GM12878 (cell line): ENCODE measurements at regions not wholly inside any gene's neighbourhood (a gene's known extent, or its start where the extent isn't known, plus 50 kb on each side); places are given as distances from the start of the nearest gene placed in this dataset.

Experiments used
- ATAC-seq: fragments of 200-7000 bp; cut with Tn5 transposase; 3 replicates; pipeline ENCODE4 v1.9.1; 2020; ENCODE audit warnings: mild to moderate bottlenecking, moderate library complexity
- BruUV-seq: library from RNA; stranded (reverse); fragments of 400-500 nt; replicated peaks from 2 replicates; lab custom pipeline; 2021; lab: Mats Ljungman, UMichigan
- CTCF ChIA-PET: fragments of 300-600 bp; sonication (Branson Sonifier 250); formaldehyde crosslinking; extraction: SDS; loops from one replicate; lab custom pipeline; 2021; ENCODE audit warnings: inconsistent platforms; lab: Yijun Ruan, JAX
- POLR2A ChIA-PET: fragments of 350-600 bp; formaldehyde crosslinking; extraction: SDS; loops from one replicate; lab custom pipeline; 2021; ENCODE audit warnings: inconsistent platforms; lab: Charles Lee
- RAD21 ChIA-PET: fragments of 300-600 bp; sonication (Branson Sonifier 250); formaldehyde crosslinking; loops from one replicate; lab custom pipeline; 2023; ENCODE audit warnings: antibody characterized with exemption; ENCODE audit not compliant: unreplicated experiment; lab: Charles Lee
- SMC1A ChIA-PET: fragments of 300-600 bp; sonication (Branson Sonifier 250); formaldehyde crosslinking; loops from one replicate; lab custom pipeline; 2023; ENCODE audit not compliant: unreplicated experiment, uncharacterized antibody; lab: Charles Lee
- DNase-seq: peaks from one replicate; pipeline ENCODE4 v3.0.0-alpha.2; 2011; ENCODE audit warnings: low read depth, low spot score
- FAIRE-seq: peaks from 3 replicates; lab custom pipeline; 2011; peaks lifted over from hg19 to GRCh38; lab: Jason Lieb, UNC
- H2AFZ ChIP-seq: 2 replicates; pipeline ENCODE4 v1.6.0; 2011; ENCODE audit warnings: low read depth, low read length, control low read depth; ENCODE audit not compliant: control insufficient read depth
- H3K27ac ChIP-seq: 2 replicates; pipeline ENCODE4 v1.5.1; 2011; ENCODE audit warnings: control low read depth; ENCODE audit not compliant: control insufficient read depth, insufficient read depth
- H3K27me3 ChIP-seq, 2 experiments: replicated peaks in 1 of 2; 2 replicates each; pipeline versions ENCODE4 v1.6.0 to v1.6.1; 2011; ENCODE audit warnings: low read length in 1 of 2; ENCODE audit not compliant: control insufficient read depth in 2 of 2, insufficient read depth in 2 of 2
- H3K36me3 ChIP-seq, 2 experiments: 2 replicates each; pipeline ENCODE4 v1.5.1; 2011; ENCODE audit warnings: low read length in 1 of 2; ENCODE audit not compliant: control insufficient read depth in 2 of 2, insufficient read depth in 2 of 2
- H3K4me1 ChIP-seq: 2 replicates; pipeline ENCODE4 v1.6.1; 2011; ENCODE audit warnings: mild to moderate bottlenecking, low read length, moderate library complexity, mixed read lengths; ENCODE audit not compliant: control insufficient read depth, insufficient read depth
- H3K4me2 ChIP-seq: 2 replicates; pipeline ENCODE4 v1.6.0; 2011; ENCODE audit warnings: control low read depth; ENCODE audit not compliant: control insufficient read depth, insufficient read depth
- H3K4me3 ChIP-seq: fragments of 200-600 bp; sonication (generic); 2 replicates; pipeline ENCODE4 v1.5.1; 2016
- H3K79me2 ChIP-seq: 2 replicates; pipeline ENCODE4 v1.6.0; 2011; ENCODE audit warnings: low read length; ENCODE audit not compliant: control insufficient read depth, insufficient read depth
- H3K9ac ChIP-seq: 2 replicates; pipeline ENCODE4 v1.8.0; 2011; ENCODE audit warnings: low read length, control low read depth, mixed read lengths; ENCODE audit not compliant: control insufficient read depth, insufficient read depth
- H3K9me3 ChIP-seq: replicated peaks from 3 replicates; pipeline ENCODE4 v1.5.1; 2011; ENCODE audit warnings: mild to moderate bottlenecking, low read length; ENCODE audit not compliant: control insufficient read depth, insufficient read depth
- H4K20me1 ChIP-seq: 2 replicates; pipeline ENCODE4 v1.6.0; 2011; ENCODE audit not compliant: control insufficient read depth, insufficient read depth
- ASH2L ChIP-seq: fragments of 300-600, 200-600 bp; sonication (generic); IDR thresholded peaks from 2 replicates; pipeline ENCODE4 v1.6.1; 2017; ENCODE audit warnings: low read depth, mild to moderate bottlenecking, borderline replicate concordance
- IKZF1 ChIP-seq: fragments of 450-650 bp; conservative IDR thresholded peaks from 2 replicates; pipeline ENCODE4 v1.6.1; 2017; ENCODE audit warnings: antibody characterized with exemption, mild to moderate bottlenecking
- KAT2A ChIP-seq: conservative IDR thresholded peaks from 2 replicates; pipeline ENCODE4 v1.6.1; 2011; ENCODE audit warnings: low read depth, low read length; ENCODE audit not compliant: control insufficient read depth
- MEF2B ChIP-seq: fragments of 450-650 bp; IDR thresholded peaks from 2 replicates; pipeline ENCODE4 v1.6.1; 2018; ENCODE audit warnings: mild to moderate bottlenecking, moderate library complexity; ENCODE audit not compliant: partially characterized antibody, poor library complexity, severe bottlenecking
- NRF1 ChIP-seq: conservative IDR thresholded peaks from 2 replicates; pipeline ENCODE4 v1.6.1; 2011; ENCODE audit warnings: mild to moderate bottlenecking, low read depth, low read length, improper control_type of control experiment
- POLR2A ChIP-seq: IDR thresholded peaks from 2 replicates; pipeline ENCODE4 v1.6.1; 2011; ENCODE audit warnings: low read depth, mild to moderate bottlenecking, low read length
- SMC3 ChIP-seq: IDR thresholded peaks from 2 replicates; pipeline ENCODE4 v1.6.1; 2011; ENCODE audit warnings: low read length, improper control_type of control experiment, borderline replicate concordance
- WGBS: methylation state at CpG from one replicate; pipeline ENCODE4 v1.1.6; 2016; ENCODE audit warnings: low lambda C conversion rate; ENCODE audit not compliant: insufficient replicate concordance, insufficient coverage; ENCODE audit errors: missing lambda C conversion rate; 5-methylcytosine and 5-hydroxymethylcytosine counted together
- in situ Hi-C: fragments of 300-500 bp; cut with MboI; formaldehyde crosslinking; loops from 9 replicates; pipeline ENCODE4 v1.14.3; 2018; ENCODE audit warnings: mixed read lengths
- intact Hi-C: fragments of 100-400 bp; cut with micrococcal nuclease; formaldehyde crosslinking; loops from one replicate; pipeline ENCODE4 v1.14.2; 2022; ENCODE audit not compliant: unreplicated experiment
- TF ChIP-seq, protein P1 (sequence below): fragments of 450-650 bp; IDR thresholded peaks from 2 replicates; pipeline ENCODE4 v1.6.1; 2017; ENCODE audit warnings: mild to moderate bottlenecking, moderate library complexity
- TF ChIP-seq, protein P2 (sequence below): fragments of 450-650 bp; IDR thresholded peaks from 2 replicates; pipeline ENCODE4 v1.6.1; 2016; ENCODE audit warnings: mild to moderate bottlenecking

DNA sequence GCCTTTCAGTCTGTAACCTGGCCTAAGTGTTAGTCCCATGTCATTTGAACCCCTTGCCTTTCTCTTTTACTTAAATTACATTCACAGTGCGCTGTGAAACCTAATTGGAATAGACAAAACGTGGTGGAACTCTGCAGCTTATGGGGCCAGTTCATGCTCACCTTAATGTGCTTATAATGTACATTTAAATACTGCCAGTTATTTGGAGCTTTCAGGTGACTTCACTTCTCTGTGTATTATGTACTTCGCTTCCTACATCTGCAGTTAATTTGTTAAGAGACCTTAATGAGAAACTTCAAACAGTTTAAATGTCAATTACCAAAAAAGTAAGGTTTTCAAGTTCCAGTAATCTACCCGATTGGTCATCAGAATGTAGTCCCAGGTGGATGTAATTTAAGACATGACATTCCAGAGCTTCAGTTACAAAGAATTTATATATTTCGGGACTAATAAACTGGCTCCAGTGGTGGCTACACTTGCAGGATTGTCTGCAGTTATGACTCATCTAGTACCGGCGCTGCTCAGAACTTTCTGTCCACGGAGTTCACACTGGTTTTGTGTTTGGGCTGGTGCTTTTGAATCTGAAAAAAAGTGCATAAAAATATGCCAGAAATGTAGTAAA, 125.3 kb downstream of the TM9SF2 start:
- no peak overlapping the region for H3K4me3 ChIP-seq
- in situ Hi-C loops, result no loop called here
- no peak overlapping the region for H2AFZ ChIP-seq
- no peak overlapping the region for H3K9ac ChIP-seq
- SMC1A ChIA-PET, result no interaction called here
- CTCF ChIA-PET, result interaction anchor here (2.1 kb wide), 1 partner anchor 30 kb away, joined by 6 read pairs; no protein-coding TSS in a partner anchor
- H3K36me3 ChIP-seq, result no peaks in the 10 kb centered on the region
- RAD21 ChIA-PET, result interaction anchor here (1.1 kb wide), 1 partner anchor 12 kb away, joined by 4 read pairs; no protein-coding TSS in a partner anchor
- POLR2A ChIA-PET, result no interaction called here
- H3K4me1 ChIP-seq, result no peaks in the 10 kb centered on the region
- ATAC-seq (no peak), FAIRE-seq (no peak), DNase-seq (no peak)
- no peaks in the 10 kb centered on the region for H3K79me2 ChIP-seq
- H3K27ac ChIP-seq, result no peak overlapping the region
- BruUV-seq, result no TSS peak
- 86% methylated on average over 8 of the region's 8 CpGs for WGBS
- TF ChIP-seq KAT2A (no peak), NRF1 (no peak), IKZF1 (no peak), POLR2A (no peak), MEF2B (no peak), SMC3 (no peak), ASH2L (no peak)
- TF ChIP-seq, protein P1, sequence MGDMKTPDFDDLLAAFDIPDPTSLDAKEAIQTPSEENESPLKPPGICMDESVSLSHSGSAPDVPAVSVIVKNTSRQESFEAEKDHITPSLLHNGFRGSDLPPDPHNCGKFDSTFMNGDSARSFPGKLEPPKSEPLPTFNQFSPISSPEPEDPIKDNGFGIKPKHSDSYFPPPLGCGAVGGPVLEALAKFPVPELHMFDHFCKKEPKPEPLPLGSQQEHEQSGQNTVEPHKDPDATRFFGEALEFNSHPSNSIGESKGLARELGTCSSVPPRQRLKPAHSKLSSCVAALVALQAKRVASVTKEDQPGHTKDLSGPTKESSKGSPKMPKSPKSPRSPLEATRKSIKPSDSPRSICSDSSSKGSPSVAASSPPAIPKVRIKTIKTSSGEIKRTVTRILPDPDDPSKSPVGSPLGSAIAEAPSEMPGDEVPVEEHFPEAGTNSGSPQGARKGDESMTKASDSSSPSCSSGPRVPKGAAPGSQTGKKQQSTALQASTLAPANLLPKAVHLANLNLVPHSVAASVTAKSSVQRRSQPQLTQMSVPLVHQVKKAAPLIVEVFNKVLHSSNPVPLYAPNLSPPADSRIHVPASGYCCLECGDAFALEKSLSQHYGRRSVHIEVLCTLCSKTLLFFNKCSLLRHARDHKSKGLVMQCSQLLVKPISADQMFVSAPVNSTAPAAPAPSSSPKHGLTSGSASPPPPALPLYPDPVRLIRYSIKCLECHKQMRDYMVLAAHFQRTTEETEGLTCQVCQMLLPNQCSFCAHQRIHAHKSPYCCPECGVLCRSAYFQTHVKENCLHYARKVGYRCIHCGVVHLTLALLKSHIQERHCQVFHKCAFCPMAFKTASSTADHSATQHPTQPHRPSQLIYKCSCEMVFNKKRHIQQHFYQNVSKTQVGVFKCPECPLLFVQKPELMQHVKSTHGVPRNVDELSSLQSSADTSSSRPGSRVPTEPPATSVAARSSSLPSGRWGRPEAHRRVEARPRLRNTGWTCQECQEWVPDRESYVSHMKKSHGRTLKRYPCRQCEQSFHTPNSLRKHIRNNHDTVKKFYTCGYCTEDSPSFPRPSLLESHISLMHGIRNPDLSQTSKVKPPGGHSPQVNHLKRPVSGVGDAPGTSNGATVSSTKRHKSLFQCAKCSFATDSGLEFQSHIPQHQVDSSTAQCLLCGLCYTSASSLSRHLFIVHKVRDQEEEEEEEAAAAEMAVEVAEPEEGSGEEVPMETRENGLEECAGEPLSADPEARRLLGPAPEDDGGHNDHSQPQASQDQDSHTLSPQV, result no peak
- TF ChIP-seq, protein P2, sequence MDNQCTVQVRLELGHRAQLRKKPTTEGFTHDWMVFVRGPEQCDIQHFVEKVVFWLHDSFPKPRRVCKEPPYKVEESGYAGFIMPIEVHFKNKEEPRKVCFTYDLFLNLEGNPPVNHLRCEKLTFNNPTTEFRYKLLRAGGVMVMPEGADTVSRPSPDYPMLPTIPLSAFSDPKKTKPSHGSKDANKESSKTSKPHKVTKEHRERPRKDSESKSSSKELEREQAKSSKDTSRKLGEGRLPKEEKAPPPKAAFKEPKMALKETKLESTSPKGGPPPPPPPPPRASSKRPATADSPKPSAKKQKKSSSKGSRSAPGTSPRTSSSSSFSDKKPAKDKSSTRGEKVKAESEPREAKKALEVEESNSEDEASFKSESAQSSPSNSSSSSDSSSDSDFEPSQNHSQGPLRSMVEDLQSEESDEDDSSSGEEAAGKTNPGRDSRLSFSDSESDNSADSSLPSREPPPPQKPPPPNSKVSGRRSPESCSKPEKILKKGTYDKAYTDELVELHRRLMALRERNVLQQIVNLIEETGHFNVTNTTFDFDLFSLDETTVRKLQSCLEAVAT, result no peak
- TF ChIP-seq, all 136 proteins: peak for 0
- Histone ChIP-seq H4K20me1 (no peaks in the 10 kb centered on the region), H3K27me3 (no peaks in the 10 kb centered on the region; a peak in 1 of 4 replicates), H3K4me2 (no peak overlapping the region), H3K9me3 (no peaks in the 10 kb centered on the region)
- intact Hi-C loops, result no loop called here
